ENCODE measurements at regions not wholly inside any gene's neighbourhood (a gene's known extent, or its start where the extent isn't known, plus 50 kb on each side); places are given as distances from the start of the nearest gene placed in this dataset.

- Histone ChIP-seq H3K27me3 (replicated peaks in 1 of 4; ENCODE audit: control insufficient read depth in 3 of 4, extremely low read depth in 1 of 4, insufficient read depth in 3 of 4, low read length in 3 of 4) (no peaks in the 10 kb centered on the region; a peak in 1 of 7 replicates), H4K5ac (ENCODE audit: insufficient read length, low read depth, low read length) (no peak overlapping the region), H2AK5ac (ENCODE audit: low read depth, low read length) (0 out of 2 replicates have a peak overlapping the region, but pooled peaks have one; percentile 14), H2AFZ (ENCODE audit: low read length) (0 out of 2 replicates have a peak overlapping the region, but pooled peaks have one; percentile 9), H3K36me3 (ENCODE audit: control insufficient read depth in 2 of 4, insufficient read depth in 4 of 4, low read length in 3 of 4) (no peaks in the 10 kb centered on the region), H3K4me3 (ENCODE audit: extremely low read depth in 1 of 4, insufficient read depth in 2 of 4, low read depth in 3 of 4, low read length in 4 of 4) (no peak overlapping the region), H3K9me3 (ENCODE audit: insufficient read depth in 2 of 2, low read depth in 1 of 2, low read length in 1 of 2) (no peaks in the 10 kb centered on the region), H2BK120ac (replicated peaks; ENCODE audit: low read depth, low read length) (no peak overlapping the region), H4K20me1 (replicated peaks in 1 of 2; ENCODE audit: control insufficient read depth in 1 of 2, insufficient read depth in 2 of 2, low read length in 2 of 2) (no peaks in the 10 kb centered on the region), H3K56ac (replicated peaks; ENCODE audit: insufficient read length, low read depth, low read length) (no peak overlapping the region), H4K8ac (ENCODE audit: extremely low read depth, insufficient read depth, low read length) (no peak overlapping the region), H3K4me1 (replicated peaks in 1 of 4; ENCODE audit: control insufficient read depth in 3 of 4, insufficient read depth in 4 of 4, low read length in 3 of 4) (peaks cover 0 to 3% (median 1%) of the 10 kb centered on the region in 4 experiments; a peak in 3 of 7 replicates), H3K4me2 (ENCODE audit: insufficient read depth in 1 of 2, low read depth in 2 of 2, low read length in 2 of 2) (no peak overlapping the region), H3K27ac (ENCODE audit: low read depth, low read length) (no peak overlapping the region), H2BK15ac (ENCODE audit: low read length) (no peak overlapping the region), H4K91ac (replicated peaks; ENCODE audit: insufficient read length, low read length) (no peak overlapping the region), H3K23me2 (ENCODE audit: low read depth, low read length) (no peaks in the 10 kb centered on the region), H2BK20ac (ENCODE audit: low read length) (no peak overlapping the region), H3K14ac (ENCODE audit: insufficient read length) (no peak overlapping the region), H3K79me1 (ENCODE audit: low read depth, low read length) (no peaks in the 10 kb centered on the region), H3K79me2 (ENCODE audit: control insufficient read depth in 1 of 2, insufficient read depth in 2 of 2, low read length in 2 of 2) (no peaks in the 10 kb centered on the region; a peak in 1 of 4 replicates), H3K23ac (ENCODE audit: insufficient read length) (no peak overlapping the region), H3K4ac (replicated peaks; ENCODE audit: insufficient read length, low read depth, low read length) (no peak overlapping the region), H2BK12ac (ENCODE audit: low read depth, low read length) (no peak overlapping the region), H2BK5ac (ENCODE audit: low read depth, low read length) (no peak overlapping the region), H3K18ac (ENCODE audit: extremely low read depth, low read length) (no peak overlapping the region), H3K9ac (replicated peaks in 1 of 4; ENCODE audit: extremely low read depth in 1 of 4, low read depth in 3 of 4, low read length in 3 of 4) (no peak overlapping the region; a peak in 1 of 7 replicates)
- ChIA-PET POLR2A (ENCODE audit: partially characterized antibody) (interaction anchor here (0.7 kb wide), 1 partner anchor 12 kb away, joined by 3 read pairs; no protein-coding TSS in a partner anchor), CTCF (ENCODE audit: partially characterized antibody) (interaction anchor here (0.9 to 3.8 kb wide), 5 partner anchors 11 to 147 kb away, joined by 4 to 13 read pairs (median 4); no protein-coding TSS in a partner anchor)
- no peak for FAIRE-seq
- no peak for DNase-seq (ENCODE audit: low read depth in 1 of 2, low spot score in 2 of 2)
- 86% methylated on average over 8 of the region's 8 CpGs; no CpG with 5 or more reads in 1 of the 2 experiments for WGBS, 2 experiments (ENCODE audit: extremely low coverage in 1 of 2, insufficient coverage in 1 of 2, insufficient read length in 1 of 2, insufficient replicate concordance in 2 of 2, low coverage in 1 of 2, low lambda C conversion rate in 2 of 2, missing lambda C conversion rate in 1 of 2)
- no peak for TF ChIP-seq MAX (IDR thresholded peaks at IDR 0.05)
- no peak for TF ChIP-seq RBBP5 (IDR thresholded peaks at IDR 0.05; ENCODE audit: borderline replicate concordance, low read depth, low read length)
- TF ChIP-seq SAP30 (IDR thresholded peaks at IDR 0.05; ENCODE audit: insufficient read depth, insufficient replicate concordance, low read length) = no peak
- TF ChIP-seq POLR2AphosphoS5 (IDR thresholded peaks at IDR 0.05; ENCODE audit: low read depth, low read length) = peak; percentile 38; the same call in 1 of the 2 replicates
- TF ChIP-seq TAF1 (IDR thresholded peaks at IDR 0.05; ENCODE audit: low read depth, low read length) = no peak
- TF ChIP-seq CHD2 (IDR thresholded peaks at IDR 0.05; ENCODE audit: low read length) = no peak
- TF ChIP-seq SIX5 (IDR thresholded peaks at IDR 0.05; ENCODE audit: low read depth, low read length) = no peak
- TF ChIP-seq ATF3 (IDR thresholded peaks at IDR 0.05; ENCODE audit: insufficient read depth, low read depth, low read length) = no peak
- TF ChIP-seq TAF7 (optimal IDR thresholded peaks at IDR 0.05; ENCODE audit: borderline replicate concordance, low read depth, low read length) = peak; percentile 89
- no peak for TF ChIP-seq CREB1 (IDR thresholded peaks at IDR 0.05)
- TF ChIP-seq POLR2A (IDR thresholded peaks at IDR 0.05; ENCODE audit: control extremely low read depth in 1 of 2, low read depth in 2 of 2, low read length in 2 of 2) = peak in 1 of 2 experiments; percentile 66; a peak in 2 of 3 replicates
Observed at GRCh38 chr14:22505697-22506377, 83.2 kb downstream of the DAD1 start.
